ENCODE measurements at regions not wholly inside any gene's neighbourhood (a gene's known extent, or its start where the extent isn't known, plus 50 kb on each side); places are given as distances from the start of the nearest gene placed in this dataset.

- H3K4me3 ChIP-seq, result no peak overlapping the region
- H3K9me3 ChIP-seq (ENCODE audit: low read depth), result no peaks in the 10 kb centered on the region
- H3K27me3 ChIP-seq, result no peaks in the 10 kb centered on the region
- H3K4me1 ChIP-seq (ENCODE audit: insufficient read depth), result no peaks in the 10 kb centered on the region
- TF ChIP-seq EZH2phosphoT487 (IDR thresholded peaks at IDR 0.05; ENCODE audit: low read depth, severe bottlenecking, unreplicated experiment), result no peak
- no peak for TF ChIP-seq CTCF (IDR thresholded peaks at IDR 0.05; ENCODE audit: poor library complexity)
- TF ChIP-seq EZH2 (IDR thresholded peaks at IDR 0.05; ENCODE audit: borderline replicate concordance), result no peak
- no peak overlapping the region for H2AFZ ChIP-seq
- no peaks in the 10 kb centered on the region for H4K20me1 ChIP-seq (ENCODE audit: insufficient read depth, poor library complexity, severe bottlenecking)
- H3K9me2 ChIP-seq (replicated peaks; ENCODE audit: insufficient read depth), result no peaks in the 10 kb centered on the region
- DNase-seq (ENCODE audit: low spot score), result no peak
- H3K27ac ChIP-seq, result no peak overlapping the region
- H3K79me2 ChIP-seq, result no peaks in the 10 kb centered on the region
- H3K4me2 ChIP-seq, result no peak overlapping the region
- 85% methylated on average over 1 of the region's 1 CpG for WGBS (ENCODE audit: low lambda C conversion rate, missing lambda C conversion rate)
- H3K36me3 ChIP-seq (replicated peaks; ENCODE audit: insufficient read depth, low read depth), result no peaks in the 10 kb centered on the region
These were observed 892.9 kb upstream of the USP15 start for GRCh38 chr12:61367281-61367785.

- Histone ChIP-seq H3K9me2 (replicated peaks; ENCODE audit: insufficient read depth) (no peaks in the 10 kb centered on the region), H3K4me2 (no peak overlapping the region), H3K27me3 (no peaks in the 10 kb centered on the region), H3K36me3 (replicated peaks; ENCODE audit: insufficient read depth, low read depth) (no peaks in the 10 kb centered on the region), H3K4me3 (no peak overlapping the region), H3K9me3 (ENCODE audit: low read depth) (no peaks in the 10 kb centered on the region), H3K79me2 (no peaks in the 10 kb centered on the region), H2AFZ (no peak overlapping the region), H3K27ac (no peak overlapping the region), H4K20me1 (ENCODE audit: insufficient read depth, poor library complexity, severe bottlenecking) (no peaks in the 10 kb centered on the region), H3K4me1 (ENCODE audit: insufficient read depth) (no peaks in the 10 kb centered on the region)
- no peak for DNase-seq (ENCODE audit: low spot score)
- no peak for TF ChIP-seq EZH2phosphoT487 (IDR thresholded peaks at IDR 0.05; ENCODE audit: low read depth, severe bottlenecking, unreplicated experiment)
- TF ChIP-seq EZH2 (IDR thresholded peaks at IDR 0.05; ENCODE audit: borderline replicate concordance), result no peak
- TF ChIP-seq CTCF (IDR thresholded peaks at IDR 0.05; ENCODE audit: poor library complexity), result no peak
- 95% methylated on average over 4 of the region's 4 CpGs for WGBS (ENCODE audit: low lambda C conversion rate, missing lambda C conversion rate)
These were observed 890.8 kb upstream of the USP15 start for GRCh38 chr12:61369241-61369910.

- no peak overlapping the region for H2AFZ ChIP-seq
- H3K79me2 ChIP-seq, result no peaks in the 10 kb centered on the region
- no peaks in the 10 kb centered on the region for H3K4me1 ChIP-seq (ENCODE audit: insufficient read depth)
- TF ChIP-seq EZH2phosphoT487 (IDR thresholded peaks at IDR 0.05; ENCODE audit: low read depth, severe bottlenecking, unreplicated experiment) (no peak), CTCF (IDR thresholded peaks at IDR 0.05; ENCODE audit: poor library complexity) (no peak), EZH2 (IDR thresholded peaks at IDR 0.05; ENCODE audit: borderline replicate concordance) (no peak)
- no peak overlapping the region for H3K4me2 ChIP-seq
- H3K27me3 ChIP-seq, result no peaks in the 10 kb centered on the region
- no peaks in the 10 kb centered on the region for H4K20me1 ChIP-seq (ENCODE audit: insufficient read depth, poor library complexity, severe bottlenecking)
- 84% methylated on average over 1 of the region's 1 CpG for WGBS (ENCODE audit: low lambda C conversion rate, missing lambda C conversion rate)
- H3K27ac ChIP-seq, result no peak overlapping the region
- DNase-seq (ENCODE audit: low spot score), result no peak
- H3K4me3 ChIP-seq, result no peak overlapping the region
- no peaks in the 10 kb centered on the region for H3K36me3 ChIP-seq (replicated peaks; ENCODE audit: insufficient read depth, low read depth)
- H3K9me3 ChIP-seq (ENCODE audit: low read depth), result no peaks in the 10 kb centered on the region
- H3K9me2 ChIP-seq (replicated peaks; ENCODE audit: insufficient read depth), result no peaks in the 10 kb centered on the region
These were observed 875.7 kb upstream of the USP15 start for GRCh38 chr12:61384511-61384910.

Measured in hepatocyte (in vitro differentiated cells).